ENCODE measurements at regions not wholly inside any gene's neighbourhood (a gene's known extent, or its start where the extent isn't known, plus 50 kb on each side); places are given as distances from the start of the nearest gene placed in this dataset.

DNA sequence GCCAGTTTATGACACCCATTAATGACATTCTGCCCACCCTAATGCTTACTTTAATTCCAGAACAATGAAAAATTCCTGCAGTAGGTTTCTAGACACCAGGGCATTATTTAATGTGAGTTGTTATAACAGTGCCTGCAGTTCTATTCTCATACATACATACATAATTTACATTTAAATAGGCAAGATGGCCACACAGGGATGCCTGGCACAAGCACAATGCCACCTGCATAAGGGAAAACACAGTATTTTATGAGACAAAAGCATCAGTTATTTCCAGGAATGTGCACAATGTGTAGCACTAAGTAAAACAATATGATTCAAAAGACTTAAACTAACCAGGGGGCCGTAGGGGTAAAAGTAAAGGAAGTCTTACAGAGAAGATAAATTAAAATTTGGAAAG lies 243.9 kb upstream of the SPRY2 start:
- TF ChIP-seq, protein P1, sequence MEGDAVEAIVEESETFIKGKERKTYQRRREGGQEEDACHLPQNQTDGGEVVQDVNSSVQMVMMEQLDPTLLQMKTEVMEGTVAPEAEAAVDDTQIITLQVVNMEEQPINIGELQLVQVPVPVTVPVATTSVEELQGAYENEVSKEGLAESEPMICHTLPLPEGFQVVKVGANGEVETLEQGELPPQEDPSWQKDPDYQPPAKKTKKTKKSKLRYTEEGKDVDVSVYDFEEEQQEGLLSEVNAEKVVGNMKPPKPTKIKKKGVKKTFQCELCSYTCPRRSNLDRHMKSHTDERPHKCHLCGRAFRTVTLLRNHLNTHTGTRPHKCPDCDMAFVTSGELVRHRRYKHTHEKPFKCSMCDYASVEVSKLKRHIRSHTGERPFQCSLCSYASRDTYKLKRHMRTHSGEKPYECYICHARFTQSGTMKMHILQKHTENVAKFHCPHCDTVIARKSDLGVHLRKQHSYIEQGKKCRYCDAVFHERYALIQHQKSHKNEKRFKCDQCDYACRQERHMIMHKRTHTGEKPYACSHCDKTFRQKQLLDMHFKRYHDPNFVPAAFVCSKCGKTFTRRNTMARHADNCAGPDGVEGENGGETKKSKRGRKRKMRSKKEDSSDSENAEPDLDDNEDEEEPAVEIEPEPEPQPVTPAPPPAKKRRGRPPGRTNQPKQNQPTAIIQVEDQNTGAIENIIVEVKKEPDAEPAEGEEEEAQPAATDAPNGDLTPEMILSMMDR (IDR thresholded peaks at IDR 0.05), result no peak
- TF ChIP-seq POLR2A (IDR thresholded peaks at IDR 0.05), result no peak
